Brain pericyte (primary cell): ENCODE measurements at regions not wholly inside any gene's neighbourhood (a gene's known extent, or its start where the extent isn't known, plus 50 kb on each side); places are given as distances from the start of the nearest gene placed in this dataset.

ENCODE experiments used
- DNase-seq: peaks from one replicate; pipeline ENCODE4 v3.0.0-alpha.2; 2012; ENCODE audit warnings: low read depth, low spot score

- DNase-seq: no peak
These were observed 742.1 kb upstream of the SOX9 start for GRCh38 chr17:71378741-71379140.

- DNase-seq: no peak
These were observed 741.3 kb upstream of the SOX9 start for GRCh38 chr17:71379512-71379911.

- no peak for DNase-seq
These were observed 740.3 kb upstream of the SOX9 start for GRCh38 chr17:71380535-71380934.

- DNase-seq: no peak
These were observed 739.9 kb upstream of the SOX9 start for GRCh38 chr17:71380936-71381335.

GRCh38 chr17:71383091-71383490 lies 737.7 kb upstream of the SOX9 start:
- no peak for DNase-seq

- no peak for DNase-seq
These were observed 733.4 kb upstream of the SOX9 start for GRCh38 chr17:71387456-71387855.

GRCh38 chr17:71392715-71393567 lies 727.9 kb upstream of the SOX9 start:
- DNase-seq: no peak

GRCh38 chr17:71395901-71396300 lies 724.9 kb upstream of the SOX9 start:
- DNase-seq: no peak

- DNase-seq: no peak
These were observed 724.1 kb upstream of the SOX9 start for GRCh38 chr17:71396711-71397110.

GRCh38 chr17:71398025-71398424 lies 722.8 kb upstream of the SOX9 start:
- DNase-seq: no peak

- no peak for DNase-seq
These were observed 722.0 kb upstream of the SOX9 start for GRCh38 chr17:71398800-71399219.

- DNase-seq: no peak
These were observed 721.6 kb upstream of the SOX9 start for GRCh38 chr17:71399221-71399620.

- no peak for DNase-seq
These were observed 721.2 kb upstream of the SOX9 start for GRCh38 chr17:71399649-71400048.

GRCh38 chr17:71402007-71402406 lies 718.8 kb upstream of the SOX9 start:
- no peak for DNase-seq

GRCh38 chr17:71402661-71403141 lies 718.1 kb upstream of the SOX9 start:
- DNase-seq: no peak

- no peak for DNase-seq
These were observed 715.7 kb upstream of the SOX9 start for GRCh38 chr17:71405101-71405500.

GRCh38 chr17:71407981-71408380 lies 712.8 kb upstream of the SOX9 start:
- no peak for DNase-seq

- DNase-seq: no peak
These were observed 711.7 kb upstream of the SOX9 start for GRCh38 chr17:71409137-71409536.

- DNase-seq: no peak
These were observed 711.1 kb upstream of the SOX9 start for GRCh38 chr17:71409712-71410111.

GRCh38 chr17:71412803-71413202 lies 708.0 kb upstream of the SOX9 start:
- DNase-seq: peak; percentile 73

- no peak for DNase-seq
These were observed 706.9 kb upstream of the SOX9 start for GRCh38 chr17:71413935-71414334.

GRCh38 chr17:71417142-71417541 lies 703.7 kb upstream of the SOX9 start:
- no peak for DNase-seq

- DNase-seq: no peak
These were observed 697.9 kb upstream of the SOX9 start for GRCh38 chr17:71422968-71423367.
